ENCODE measurements at regions not wholly inside any gene's neighbourhood (a gene's known extent, or its start where the extent isn't known, plus 50 kb on each side); places are given as distances from the start of the nearest gene placed in this dataset.

DNA sequence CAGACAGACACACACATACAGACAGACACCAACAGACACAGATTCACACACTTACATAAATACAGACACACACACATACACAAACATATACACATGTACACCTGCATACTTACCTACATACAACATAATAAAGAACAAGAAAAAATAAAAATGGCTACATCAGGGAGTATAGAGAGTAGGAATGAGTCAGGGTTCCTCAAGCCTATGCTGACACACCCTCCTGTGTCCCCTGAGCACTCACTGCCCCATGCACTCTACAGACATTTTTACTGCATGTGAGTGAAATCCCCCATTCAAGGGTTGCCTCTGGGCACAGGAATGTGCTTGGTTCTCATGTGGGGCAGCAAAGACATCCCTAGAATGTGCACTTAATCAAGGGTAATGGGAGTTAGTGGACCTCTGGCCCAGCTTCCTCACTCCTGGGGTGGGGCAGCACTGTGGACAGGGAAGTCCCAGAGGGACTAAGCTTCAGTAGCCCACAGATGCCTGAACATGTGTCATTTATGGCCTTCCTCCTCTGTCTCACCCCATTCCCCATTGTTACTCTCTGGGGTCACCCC, 185.9 kb upstream of the FOXA2 start:
- no peak for TF ChIP-seq EZH2 (IDR thresholded peaks at IDR 0.05; ENCODE audit: insufficient read depth, poor library complexity, severe bottlenecking)
- no peak for TF ChIP-seq EZH2phosphoT487 (IDR thresholded peaks at IDR 0.05; ENCODE audit: insufficient read depth, low read depth)
- Histone ChIP-seq H3K79me2 (ENCODE audit: insufficient read depth) (no peaks in the 10 kb centered on the region), H3K27me3 (replicated peaks; ENCODE audit: insufficient read depth) (peaks cover 11% of the 10 kb centered on the region; the same call in 1 of the 2 replicates), H3K4me3 (no peak overlapping the region), H3K4me1 (ENCODE audit: insufficient read depth) (no peaks in the 10 kb centered on the region), H2AFZ (no peak overlapping the region), H3K27ac (no peak overlapping the region), H3K9me3 (ENCODE audit: low read depth) (no peaks in the 10 kb centered on the region), H3K9ac (no peak overlapping the region), H3K4me2 (ENCODE audit: unreplicated experiment) (no peak overlapping the region), H3K9me2 (ENCODE audit: insufficient read depth) (no peaks in the 10 kb centered on the region), H3F3A (ENCODE audit: insufficient read depth) (no peaks in the 10 kb centered on the region), H4K20me1 (ENCODE audit: insufficient read depth) (no peaks in the 10 kb centered on the region), H3K36me3 (ENCODE audit: low read depth) (no peaks in the 10 kb centered on the region)
- in situ Hi-C loops (cut with MboI), result no loop called here
- no peak for DNase-seq

DNA sequence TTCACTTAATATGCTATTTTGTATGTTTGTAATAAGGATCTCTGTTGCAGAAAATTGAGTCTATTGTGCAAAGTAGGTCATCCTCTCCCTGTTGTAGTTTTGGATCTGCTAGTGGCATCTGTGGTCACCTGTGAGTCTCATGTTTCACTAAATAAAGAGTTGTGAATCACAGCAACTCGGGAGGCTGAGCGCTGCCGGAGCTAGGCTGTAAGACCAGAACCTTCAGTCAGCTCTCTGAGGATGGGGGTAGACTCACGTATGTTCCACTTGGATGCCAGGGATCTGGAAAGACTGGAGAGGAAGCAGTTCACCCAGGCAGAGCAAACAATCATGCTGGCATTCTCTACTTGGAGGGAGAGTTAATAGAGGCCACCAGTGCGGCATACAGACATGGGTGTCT, 187.3 kb upstream of the FOXA2 start:
- Histone ChIP-seq H2AFZ (no peak overlapping the region), H3K27ac (no peak overlapping the region), H3K79me2 (ENCODE audit: insufficient read depth) (no peaks in the 10 kb centered on the region), H3K4me1 (ENCODE audit: insufficient read depth) (no peaks in the 10 kb centered on the region), H3F3A (ENCODE audit: insufficient read depth) (no peaks in the 10 kb centered on the region), H3K9me2 (ENCODE audit: insufficient read depth) (no peaks in the 10 kb centered on the region), H3K4me3 (no peak overlapping the region), H3K27me3 (replicated peaks; ENCODE audit: insufficient read depth) (peaks cover 11% of the 10 kb centered on the region; the same call in 1 of the 2 replicates), H3K9ac (no peak overlapping the region), H3K36me3 (ENCODE audit: low read depth) (no peaks in the 10 kb centered on the region), H4K20me1 (ENCODE audit: insufficient read depth) (no peaks in the 10 kb centered on the region), H3K9me3 (ENCODE audit: low read depth) (no peaks in the 10 kb centered on the region), H3K4me2 (ENCODE audit: unreplicated experiment) (no peak overlapping the region)
- TF ChIP-seq EZH2 (IDR thresholded peaks at IDR 0.05; ENCODE audit: insufficient read depth, poor library complexity, severe bottlenecking), result no peak
- TF ChIP-seq EZH2phosphoT487 (IDR thresholded peaks at IDR 0.05; ENCODE audit: insufficient read depth, low read depth), result no peak
- no peak for DNase-seq
- 65 to 70% methylated on average over 5 of the region's 5 CpGs for WGBS, 2 experiments (ENCODE audit: low coverage in 1 of 2, low lambda C conversion rate in 2 of 2, missing lambda C conversion rate in 2 of 2)
- in situ Hi-C loops (cut with MboI), result no loop called here

DNA sequence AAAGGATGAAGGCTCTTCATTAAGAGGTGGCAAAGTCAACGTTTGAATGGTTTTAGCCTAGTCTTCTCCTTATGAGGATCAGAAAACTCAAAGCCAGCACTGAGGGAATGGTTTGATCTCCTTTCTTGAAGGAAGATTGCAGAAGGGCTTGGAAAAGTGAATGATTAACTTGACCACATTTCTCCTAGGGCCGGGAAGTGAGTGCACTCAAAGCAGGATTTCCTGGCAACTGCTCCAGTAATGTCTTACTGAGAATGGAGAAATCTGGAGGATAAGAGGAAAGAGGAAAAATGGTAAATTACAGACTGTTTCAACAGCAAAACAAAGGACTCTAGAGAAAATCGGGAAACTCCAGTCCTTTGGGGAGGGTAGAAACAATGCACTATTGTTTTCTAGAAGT, 189.0 kb upstream of the FOXA2 start:
- no peaks in the 10 kb centered on the region for H3F3A ChIP-seq (ENCODE audit: insufficient read depth)
- peaks cover 11% of the 10 kb centered on the region; the same call in 1 of the 2 replicates for H3K27me3 ChIP-seq (replicated peaks; ENCODE audit: insufficient read depth)
- no peak overlapping the region for H3K27ac ChIP-seq
- H4K20me1 ChIP-seq (ENCODE audit: insufficient read depth), result no peaks in the 10 kb centered on the region
- WGBS, 2 experiments (ENCODE audit: low coverage in 1 of 2, low lambda C conversion rate in 2 of 2, missing lambda C conversion rate in 2 of 2), result 40 to 46% methylated on average over 3 of the region's 3 CpGs
- in situ Hi-C loops (cut with MboI), result no loop called here
- no peaks in the 10 kb centered on the region for H3K9me3 ChIP-seq (ENCODE audit: low read depth)
- no peaks in the 10 kb centered on the region for H3K4me1 ChIP-seq (ENCODE audit: insufficient read depth)
- no peak overlapping the region for H2AFZ ChIP-seq
- H3K9me2 ChIP-seq (ENCODE audit: insufficient read depth), result no peaks in the 10 kb centered on the region
- H3K36me3 ChIP-seq (ENCODE audit: low read depth), result no peaks in the 10 kb centered on the region
- no peaks in the 10 kb centered on the region for H3K79me2 ChIP-seq (ENCODE audit: insufficient read depth)
- TF ChIP-seq EZH2 (IDR thresholded peaks at IDR 0.05; ENCODE audit: insufficient read depth, poor library complexity, severe bottlenecking), result no peak
- H3K4me2 ChIP-seq (ENCODE audit: unreplicated experiment), result no peak overlapping the region
- H3K4me3 ChIP-seq, result no peak overlapping the region
- no peak overlapping the region for H3K9ac ChIP-seq
- DNase-seq, result no peak

DNA sequence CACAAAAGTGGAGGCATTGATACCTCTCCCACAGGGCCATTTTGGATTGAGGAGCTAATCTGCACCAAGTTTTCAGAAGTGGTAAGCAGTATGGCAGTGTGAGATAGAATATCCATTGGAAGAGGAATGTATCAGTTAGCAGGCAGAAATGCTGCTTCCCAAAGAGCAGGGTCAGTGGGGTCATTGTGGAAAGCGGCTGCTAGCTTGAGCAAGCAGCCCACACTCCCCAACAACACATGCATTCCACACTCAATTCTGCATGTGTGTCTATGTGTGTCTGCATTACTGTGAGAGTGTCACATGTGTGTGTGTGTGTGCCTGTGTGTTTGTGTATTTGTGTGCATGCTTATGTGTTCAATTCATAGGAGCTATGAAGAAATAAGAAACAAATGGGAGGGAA, 190.9 kb upstream of the FOXA2 start:
- Histone ChIP-seq H3K9me2 (ENCODE audit: insufficient read depth) (no peaks in the 10 kb centered on the region), H3K27ac (no peak overlapping the region), H3K36me3 (ENCODE audit: low read depth) (no peaks in the 10 kb centered on the region), H2AFZ (no peak overlapping the region), H3K4me3 (no peak overlapping the region), H3K4me1 (ENCODE audit: insufficient read depth) (no peaks in the 10 kb centered on the region), H3F3A (ENCODE audit: insufficient read depth) (no peaks in the 10 kb centered on the region), H3K27me3 (replicated peaks; ENCODE audit: insufficient read depth) (peaks cover 11% of the 10 kb centered on the region; the same call in 1 of the 2 replicates), H3K4me2 (ENCODE audit: unreplicated experiment) (no peak overlapping the region), H4K20me1 (ENCODE audit: insufficient read depth) (no peaks in the 10 kb centered on the region), H3K9ac (no peak overlapping the region), H3K9me3 (ENCODE audit: low read depth) (no peaks in the 10 kb centered on the region), H3K79me2 (ENCODE audit: insufficient read depth) (no peaks in the 10 kb centered on the region)
- no peak for DNase-seq
- TF ChIP-seq EZH2phosphoT487 (IDR thresholded peaks at IDR 0.05; ENCODE audit: insufficient read depth, low read depth), result no peak
- TF ChIP-seq EZH2 (IDR thresholded peaks at IDR 0.05; ENCODE audit: insufficient read depth, poor library complexity, severe bottlenecking), result no peak
- in situ Hi-C loops (cut with MboI), result no loop called here
- WGBS, 2 experiments (ENCODE audit: low coverage in 1 of 2, low lambda C conversion rate in 2 of 2, missing lambda C conversion rate in 2 of 2), result 37 to 64% methylated on average over 1 of the region's 1 CpG

DNA sequence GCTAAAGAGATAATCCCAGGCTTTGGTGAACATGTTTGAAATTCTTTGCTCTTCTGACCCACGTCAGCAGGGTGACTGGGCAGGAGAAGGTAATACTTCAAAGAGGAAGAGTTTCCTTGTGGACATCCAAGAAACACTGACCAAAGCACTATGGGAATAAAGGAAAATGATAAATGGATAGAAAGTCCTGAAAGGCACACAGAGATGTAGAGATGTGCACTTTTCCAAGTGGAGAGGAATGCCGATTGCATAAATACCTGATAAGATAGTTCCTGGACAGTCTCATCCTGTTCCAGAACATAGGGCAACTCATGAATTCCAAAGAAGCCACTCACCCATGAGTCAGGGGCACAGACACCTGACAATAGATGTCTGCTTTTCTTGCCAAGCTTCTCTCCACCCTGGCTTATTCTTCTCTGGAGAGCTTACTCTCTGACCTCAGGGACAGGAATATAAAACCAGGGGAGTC, 191.3 kb upstream of the FOXA2 start:
- Histone ChIP-seq H3K9me3 (ENCODE audit: low read depth) (no peaks in the 10 kb centered on the region), H3K4me2 (ENCODE audit: unreplicated experiment) (no peak overlapping the region), H3K9ac (no peak overlapping the region), H3K27ac (no peak overlapping the region), H3K9me2 (ENCODE audit: insufficient read depth) (no peaks in the 10 kb centered on the region), H2AFZ (no peak overlapping the region), H3K79me2 (ENCODE audit: insufficient read depth) (no peaks in the 10 kb centered on the region), H3F3A (ENCODE audit: insufficient read depth) (no peaks in the 10 kb centered on the region), H3K36me3 (ENCODE audit: low read depth) (no peaks in the 10 kb centered on the region), H4K20me1 (ENCODE audit: insufficient read depth) (no peaks in the 10 kb centered on the region), H3K27me3 (replicated peaks; ENCODE audit: insufficient read depth) (peaks cover 11% of the 10 kb centered on the region; the same call in 1 of the 2 replicates), H3K4me1 (ENCODE audit: insufficient read depth) (no peaks in the 10 kb centered on the region), H3K4me3 (no peak overlapping the region)
- in situ Hi-C loops (cut with MboI), result no loop called here
- 47 to 54% methylated on average over 2 of the region's 2 CpGs for WGBS, 2 experiments (ENCODE audit: low coverage in 1 of 2, low lambda C conversion rate in 2 of 2, missing lambda C conversion rate in 2 of 2)
- peak; percentile 36 for DNase-seq
- TF ChIP-seq EZH2 (IDR thresholded peaks at IDR 0.05; ENCODE audit: insufficient read depth, poor library complexity, severe bottlenecking) (no peak), EZH2phosphoT487 (IDR thresholded peaks at IDR 0.05; ENCODE audit: insufficient read depth, low read depth) (no peak)
